Fibroblast of lung (primary cell): ENCODE measurements at regions not wholly inside any gene's neighbourhood (a gene's known extent, or its start where the extent isn't known, plus 50 kb on each side); places are given as distances from the start of the nearest gene placed in this dataset.
"Not testable (repeated sequence)": the region's sequence is repeated elsewhere in the genome, so short reads cannot be mapped to it uniquely, and the experiment has no call there.

Experiments
- DNase-seq, 2 donors: peaks; one replicate each; pipeline versions ENCODE4 v3.0.0 to v3.0.0-alpha.2; 2010; ENCODE audit warnings: low read depth in 2 of 2
- H2AFZ ChIP-seq: 2 replicates; pipeline ENCODE4 v1.5.1; 2012; ENCODE audit warnings: low read length, control low read depth, inconsistent platforms
- H3K27ac ChIP-seq: 2 replicates; pipeline ENCODE4 v1.5.1; 2011; ENCODE audit warnings: low read length, control low read depth; ENCODE audit not compliant: insufficient read depth
- H3K27me3 ChIP-seq: 2 replicates; pipeline ENCODE4 v1.5.1; 2011; ENCODE audit warnings: mild to moderate bottlenecking, low read length; ENCODE audit not compliant: control insufficient read depth, insufficient read depth
- H3K36me3 ChIP-seq: 2 replicates; pipeline ENCODE4 v1.5.1; 2011; ENCODE audit warnings: low read length; ENCODE audit not compliant: control insufficient read depth, insufficient read depth
- H3K4me1 ChIP-seq: 2 replicates; pipeline ENCODE4 v1.5.1; 2011; ENCODE audit warnings: low read length; ENCODE audit not compliant: control insufficient read depth, insufficient read depth; ENCODE audit errors: extremely low read depth
- H3K4me2 ChIP-seq: 2 replicates; pipeline ENCODE4 v1.5.1; 2011; ENCODE audit warnings: low read length, control low read depth; ENCODE audit not compliant: insufficient read depth; ENCODE audit errors: extremely low read depth
- H3K4me3 ChIP-seq, 4 experiments: fragments of 200-600 bp in 1 of 4; sonication (generic) in 1 of 4; replicated peaks in 1 of 4; 2 replicates each; pipeline ENCODE4 v1.5.1; 2011 to 2016; ENCODE audit warnings: low read length in 4 of 4, low read depth in 3 of 4, mild to moderate bottlenecking in 3 of 4, control low read depth in 2 of 4, inconsistent platforms in 1 of 4, mixed read lengths in 1 of 4; ENCODE audit not compliant: insufficient read depth in 1 of 4; ENCODE audit errors: control extremely low read depth in 1 of 4
- H3K79me2 ChIP-seq: 2 replicates; pipeline ENCODE4 v1.5.1; 2012; ENCODE audit warnings: mild to moderate bottlenecking, low read length, inconsistent platforms; ENCODE audit not compliant: control insufficient read depth, insufficient read depth
- H3K9ac ChIP-seq: 2 replicates; pipeline ENCODE4 v1.5.1; 2011; ENCODE audit warnings: mild to moderate bottlenecking, low read length, control low read depth; ENCODE audit not compliant: insufficient read depth
- H3K9me3 ChIP-seq: 2 replicates; pipeline ENCODE4 v1.5.1; 2012; ENCODE audit warnings: low read depth, low read length; ENCODE audit not compliant: control insufficient read depth, insufficient read depth
- H4K20me1 ChIP-seq: 2 replicates; pipeline ENCODE4 v1.5.1; 2011; ENCODE audit warnings: low read length; ENCODE audit not compliant: control insufficient read depth, insufficient read depth; ENCODE audit errors: extremely low read depth
- CTCF ChIP-seq, 2 donors: IDR thresholded peaks in 1 of 2; conservative IDR thresholded peaks in 1 of 2; 1 replicate in 1 of 2; 2 replicates in 1 of 2; pipeline ENCODE4 v1.5.1; 2011 to 2012; ENCODE audit warnings: low read length in 2 of 2, control low read depth in 1 of 2, inconsistent platforms in 1 of 2, low read depth in 1 of 2, mild to moderate bottlenecking in 1 of 2
- EZH2 ChIP-seq: IDR thresholded peaks from 2 replicates; pipeline ENCODE4 v1.5.1; 2012; ENCODE audit warnings: low read length, control low read depth, mild to moderate bottlenecking; ENCODE audit errors: missing control alignments

GRCh38 chr6:141513830-141514229, 618.9 kb upstream of the GJE1 start:
- Histone ChIP-seq H3K4me2 (no peak overlapping the region), H3K27ac (no peak overlapping the region), H3K4me1 (no peaks in the 10 kb centered on the region), H3K9ac (no peak overlapping the region), H2AFZ (no peak overlapping the region), H3K27me3 (no peaks in the 10 kb centered on the region), H3K36me3 (no peaks in the 10 kb centered on the region), H3K9me3 (no peaks in the 10 kb centered on the region), H4K20me1 (no peaks in the 10 kb centered on the region), H3K79me2 (no peaks in the 10 kb centered on the region), H3K4me3 (peak overlapping the region in 1 of 4 experiments; percentile 45)
- TF ChIP-seq EZH2 (no peak), CTCF (conservative IDR thresholded peaks at IDR 0.05 in 1 of 2, IDR thresholded peaks at IDR 0.05 in 1 of 2; ENCODE audit: low read depth in 1 of 2, low read length in 2 of 2) (no peak)
- peak in 1 of 2 donors; percentile 48 for DNase-seq

- Histone ChIP-seq H3K9me3 (no peaks in the 10 kb centered on the region), H3K27ac (no peak overlapping the region), H3K4me2 (no peak overlapping the region), H3K9ac (no peak overlapping the region), H4K20me1 (no peaks in the 10 kb centered on the region), H3K79me2 (no peaks in the 10 kb centered on the region), H2AFZ (no peak overlapping the region), H3K4me3 (no peak overlapping the region), H3K27me3 (no peaks in the 10 kb centered on the region), H3K4me1 (no peaks in the 10 kb centered on the region), H3K36me3 (no peaks in the 10 kb centered on the region)
- TF ChIP-seq EZH2 (no peak), CTCF (conservative IDR thresholded peaks at IDR 0.05 in 1 of 2, IDR thresholded peaks at IDR 0.05 in 1 of 2; ENCODE audit: low read depth in 1 of 2, low read length in 2 of 2) (no peak)
- DNase-seq: peak in 1 of 2 donors; percentile 12
These were observed 621.9 kb upstream of the GJE1 start for GRCh38 chr6:141510803-141511202.

GRCh38 chr6:141506062-141506461, 626.7 kb upstream of the GJE1 start:
- H2AFZ ChIP-seq, DNase-seq, H3K79me2 ChIP-seq, H3K4me1 ChIP-seq, H3K4me2 ChIP-seq, H3K9ac ChIP-seq, H3K9me3 ChIP-seq, H3K27ac ChIP-seq, H4K20me1 ChIP-seq, H3K36me3 ChIP-seq, H3K4me3 ChIP-seq, H3K27me3 ChIP-seq: not testable (repeated sequence)

GRCh38 chr6:141504318-141504717, 628.4 kb upstream of the GJE1 start:
- H3K4me1 ChIP-seq, H3K4me3 ChIP-seq, DNase-seq, H3K27me3 ChIP-seq, H3K9ac ChIP-seq, H3K27ac ChIP-seq, H2AFZ ChIP-seq, H4K20me1 ChIP-seq, H3K9me3 ChIP-seq, H3K4me2 ChIP-seq, H3K36me3 ChIP-seq, H3K79me2 ChIP-seq: not testable (repeated sequence)
